ENCODE measurements at regions not wholly inside any gene's neighbourhood (a gene's known extent, or its start where the extent isn't known, plus 50 kb on each side); places are given as distances from the start of the nearest gene placed in this dataset.

DNA sequence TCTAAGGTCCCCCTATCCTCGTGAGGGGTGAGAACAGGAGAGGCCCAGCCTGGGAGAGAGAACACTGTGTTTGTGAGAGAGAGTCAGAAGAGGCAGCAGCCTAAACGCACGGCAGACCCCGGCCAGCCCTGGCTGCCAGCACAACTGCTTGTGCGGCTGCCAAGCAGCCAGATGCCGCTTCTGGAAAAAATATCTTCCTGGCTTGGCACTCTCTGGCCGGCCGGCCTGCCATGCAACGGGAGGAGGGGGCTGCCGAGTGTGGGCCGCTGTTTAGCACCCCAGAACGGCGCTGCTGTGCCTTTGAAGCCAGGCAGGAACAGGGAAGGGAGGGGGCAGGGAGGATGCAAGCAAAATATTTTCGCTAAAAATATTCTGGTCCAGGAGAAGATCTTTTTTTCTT is 105.0 kb downstream of the FGF18 start:
- Histone ChIP-seq H3K27ac (ENCODE audit: low read length in 2 of 2) (no peak overlapping the region), H3K36me3 (replicated peaks in 1 of 2; ENCODE audit: control extremely low read depth in 1 of 2, control insufficient read depth in 1 of 2, extremely low read depth in 1 of 2, insufficient read depth in 2 of 2, low read length in 1 of 2) (no peaks in the 10 kb centered on the region), H3K4me3 (ENCODE audit: control extremely low read depth in 1 of 5, extremely low read depth in 1 of 5, insufficient read depth in 1 of 5, low read depth in 2 of 5, low read length in 4 of 5) (no peak overlapping the region), H3K9ac (ENCODE audit: low read length) (no peak overlapping the region), H3K9me3 (ENCODE audit: control extremely low read depth in 1 of 3, control insufficient read depth in 2 of 3, insufficient read depth in 1 of 3, low read length in 2 of 3) (no peaks in the 10 kb centered on the region), H3K4me1 (ENCODE audit: control insufficient read depth in 2 of 2, insufficient read depth in 2 of 2, low read length in 2 of 2) (no peaks in the 10 kb centered on the region), H4K20me1 (ENCODE audit: control insufficient read depth, insufficient read depth, low read length, poor library complexity, severe bottlenecking) (no peaks in the 10 kb centered on the region), H3K4me2 (replicated peaks; ENCODE audit: low read depth, low read length, poor library complexity, severe bottlenecking) (no peak overlapping the region), H2AFZ (ENCODE audit: insufficient read depth, low read depth, low read length, poor library complexity, severe bottlenecking) (no peak overlapping the region), H3K79me2 (ENCODE audit: control insufficient read depth, insufficient read depth, low read length) (no peaks in the 10 kb centered on the region), H3K27me3 (replicated peaks in 1 of 4; ENCODE audit: control extremely low read depth in 1 of 4, control insufficient read depth in 3 of 4, insufficient read depth in 4 of 4, low read length in 3 of 4) (no peaks in the 10 kb centered on the region)
- POLR2A ChIA-PET: no interaction called here
- no peak for TF ChIP-seq EZH2 (IDR thresholded peaks at IDR 0.05; ENCODE audit: borderline replicate concordance, insufficient read depth, low read depth, low read length, poor library complexity, severe bottlenecking)
- TF ChIP-seq, protein P1, sequence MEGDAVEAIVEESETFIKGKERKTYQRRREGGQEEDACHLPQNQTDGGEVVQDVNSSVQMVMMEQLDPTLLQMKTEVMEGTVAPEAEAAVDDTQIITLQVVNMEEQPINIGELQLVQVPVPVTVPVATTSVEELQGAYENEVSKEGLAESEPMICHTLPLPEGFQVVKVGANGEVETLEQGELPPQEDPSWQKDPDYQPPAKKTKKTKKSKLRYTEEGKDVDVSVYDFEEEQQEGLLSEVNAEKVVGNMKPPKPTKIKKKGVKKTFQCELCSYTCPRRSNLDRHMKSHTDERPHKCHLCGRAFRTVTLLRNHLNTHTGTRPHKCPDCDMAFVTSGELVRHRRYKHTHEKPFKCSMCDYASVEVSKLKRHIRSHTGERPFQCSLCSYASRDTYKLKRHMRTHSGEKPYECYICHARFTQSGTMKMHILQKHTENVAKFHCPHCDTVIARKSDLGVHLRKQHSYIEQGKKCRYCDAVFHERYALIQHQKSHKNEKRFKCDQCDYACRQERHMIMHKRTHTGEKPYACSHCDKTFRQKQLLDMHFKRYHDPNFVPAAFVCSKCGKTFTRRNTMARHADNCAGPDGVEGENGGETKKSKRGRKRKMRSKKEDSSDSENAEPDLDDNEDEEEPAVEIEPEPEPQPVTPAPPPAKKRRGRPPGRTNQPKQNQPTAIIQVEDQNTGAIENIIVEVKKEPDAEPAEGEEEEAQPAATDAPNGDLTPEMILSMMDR (IDR thresholded peaks at IDR 0.05): no peak
- Mint-ChIP-seq H3K4me1 (no peaks in the 10 kb centered on the region), H3K9me3 (ENCODE audit: insufficient read depth) (no peaks in the 10 kb centered on the region), H3K4me3 (no peak overlapping the region), H3K27me3 (peaks cover 8% of the 10 kb centered on the region), H3K27ac (no peak overlapping the region)
- intact Hi-C loops (cut with micrococcal nuclease): no loop called here
- CTCF ChIA-PET: no interaction called here
- DNase-seq (no peak), ATAC-seq (ENCODE audit: low read depth) (no peak)
- 93% methylated on average over 12 of the region's 14 CpGs for WGBS (ENCODE audit: insufficient coverage)

DNA sequence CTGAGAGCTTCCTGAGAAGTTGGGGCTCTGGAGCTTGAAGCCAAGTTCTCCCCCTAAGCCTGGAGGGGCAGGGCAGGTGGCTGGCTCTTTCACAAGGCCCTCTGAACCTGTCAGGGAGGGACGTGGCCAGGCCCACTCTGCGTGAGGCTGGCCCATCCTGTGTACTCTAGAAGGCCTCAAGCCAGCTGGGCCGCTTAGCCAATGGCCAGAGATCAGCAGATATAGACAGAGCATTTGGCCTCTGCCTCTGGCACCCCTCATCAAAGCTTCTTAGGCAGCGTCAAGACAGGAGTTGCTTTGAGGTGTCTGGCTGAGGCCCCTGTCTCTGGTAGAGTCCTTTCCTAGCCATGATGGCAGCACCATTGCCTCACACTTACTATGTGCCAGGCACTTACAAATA is 105.6 kb downstream of the FGF18 start:
- TF ChIP-seq EZH2 (IDR thresholded peaks at IDR 0.05; ENCODE audit: borderline replicate concordance, insufficient read depth, low read depth, low read length, poor library complexity, severe bottlenecking): no peak
- TF ChIP-seq, protein P1 (IDR thresholded peaks at IDR 0.05): no peak
- CTCF ChIA-PET: no interaction called here
- H3K27ac Mint-ChIP-seq: no peak overlapping the region
- WGBS (ENCODE audit: insufficient coverage): 84% methylated on average over 3 of the region's 4 CpGs
- no peaks in the 10 kb centered on the region for H3K4me1 ChIP-seq (ENCODE audit: control insufficient read depth in 2 of 2, insufficient read depth in 2 of 2, low read length in 2 of 2)
- no peak overlapping the region for H3K4me3 Mint-ChIP-seq
- no peak overlapping the region for H3K9ac ChIP-seq (ENCODE audit: low read length)
- no peaks in the 10 kb centered on the region for H3K4me1 Mint-ChIP-seq
- POLR2A ChIA-PET: no interaction called here
- DNase-seq (no peak), ATAC-seq (ENCODE audit: low read depth) (no peak)
- no peak overlapping the region for H2AFZ ChIP-seq (ENCODE audit: insufficient read depth, low read depth, low read length, poor library complexity, severe bottlenecking)
- no peaks in the 10 kb centered on the region for H3K36me3 ChIP-seq (replicated peaks in 1 of 2; ENCODE audit: control extremely low read depth in 1 of 2, control insufficient read depth in 1 of 2, extremely low read depth in 1 of 2, insufficient read depth in 2 of 2, low read length in 1 of 2)
- intact Hi-C loops (cut with micrococcal nuclease): no loop called here
- H3K27ac ChIP-seq (ENCODE audit: low read length in 2 of 2): no peak overlapping the region
- peaks cover 9% of the 10 kb centered on the region for H3K27me3 Mint-ChIP-seq
- H4K20me1 ChIP-seq (ENCODE audit: control insufficient read depth, insufficient read depth, low read length, poor library complexity, severe bottlenecking): no peaks in the 10 kb centered on the region
- H3K9me3 Mint-ChIP-seq (ENCODE audit: insufficient read depth): no peaks in the 10 kb centered on the region
- no peaks in the 10 kb centered on the region for H3K79me2 ChIP-seq (ENCODE audit: control insufficient read depth, insufficient read depth, low read length)
- no peaks in the 10 kb centered on the region for H3K27me3 ChIP-seq (replicated peaks in 1 of 4; ENCODE audit: control extremely low read depth in 1 of 4, control insufficient read depth in 3 of 4, insufficient read depth in 4 of 4, low read length in 3 of 4)
- H3K4me2 ChIP-seq (replicated peaks; ENCODE audit: low read depth, low read length, poor library complexity, severe bottlenecking): no peak overlapping the region
- no peak overlapping the region for H3K4me3 ChIP-seq (ENCODE audit: control extremely low read depth in 1 of 5, extremely low read depth in 1 of 5, insufficient read depth in 1 of 5, low read depth in 2 of 5, low read length in 4 of 5)
- H3K9me3 ChIP-seq (ENCODE audit: control extremely low read depth in 1 of 3, control insufficient read depth in 2 of 3, insufficient read depth in 1 of 3, low read length in 2 of 3): no peaks in the 10 kb centered on the region
